GM13977 (cell line): ENCODE measurements at regions not wholly inside any gene's neighbourhood (a gene's known extent, or its start where the extent isn't known, plus 50 kb on each side); places are given as distances from the start of the nearest gene placed in this dataset.
"Not testable (repeated sequence)": the region's sequence is repeated elsewhere in the genome, so short reads cannot be mapped to it uniquely, and the experiment has no call there.

ENCODE experiments used
- DNase-seq: peaks from one replicate; pipeline ENCODE4 v3.0.0; 2012; ENCODE audit warnings: low spot score
- CTCF ChIP-seq: IDR thresholded peaks from 2 replicates; pipeline ENCODE4 v1.5.1; 2012; ENCODE audit warnings: mild to moderate bottlenecking, control low read depth; ENCODE audit not compliant: insufficient read depth; ENCODE audit errors: extremely low read depth, missing control alignments
- in situ Hi-C: fragments of 300-500 bp; cut with MboI; formaldehyde crosslinking; loops from one replicate; pipeline ENCODE4 v1.12.0; 2022; ENCODE audit warnings: low sequenced_read_pairs, low pct_unique_long_range_greater_than_20kb, mixed read lengths, inconsistent platforms; ENCODE audit not compliant: unreplicated experiment

GRCh38 chr7:81484261-81484660 lies 285.6 kb downstream of the HGF start:
- in situ Hi-C loops, result no loop called here
- DNase-seq, result no peak
- no peak for TF ChIP-seq CTCF

GRCh38 chr7:81482600-81483186 lies 287.2 kb downstream of the HGF start:
- peak; percentile 51 for TF ChIP-seq CTCF
- peak; percentile 16 for DNase-seq
- in situ Hi-C loops, result no loop called here

GRCh38 chr7:81478664-81479063 lies 291.2 kb downstream of the HGF start:
- in situ Hi-C loops, result no loop called here
- TF ChIP-seq CTCF, result no peak
- no peak for DNase-seq

- in situ Hi-C loops, result not testable (repeated sequence)
Measured at GRCh38 chr7:81478201-81478600, 291.6 kb downstream of the HGF start.

GRCh38 chr7:81473236-81473635 lies 296.6 kb downstream of the HGF start:
- TF ChIP-seq CTCF, result no peak
- no peak for DNase-seq
- in situ Hi-C loops, result loop anchor here (25.0 kb wide), 1 partner anchor 786 kb away; no protein-coding TSS in a partner anchor

More at GRCh38 chr7:81478201-81478600, 291.6 kb downstream of the HGF start:
- not testable (repeated sequence) for DNase-seq

- DNase-seq, result no peak
- in situ Hi-C loops, result loop anchor here (25.0 kb wide), 1 partner anchor 784 kb away; no protein-coding TSS in a partner anchor
- no peak for TF ChIP-seq CTCF
Measured at GRCh38 chr7:81470724-81471379, 299.0 kb downstream of the HGF start.

- in situ Hi-C loops, result loop anchor here (25.0 kb wide), 1 partner anchor 783 kb away; no protein-coding TSS in a partner anchor
- TF ChIP-seq CTCF, result peak; percentile 74
- peak; percentile 9 for DNase-seq
Measured at GRCh38 chr7:81469869-81470723, 299.8 kb downstream of the HGF start.
